ENCODE measurements at regions not wholly inside any gene's neighbourhood (a gene's known extent, or its start where the extent isn't known, plus 50 kb on each side); places are given as distances from the start of the nearest gene placed in this dataset.

- no peak for TF ChIP-seq EZH2 (IDR thresholded peaks at IDR 0.05; ENCODE audit: borderline replicate concordance, low read depth, low read length, severe bottlenecking)
- TF ChIP-seq, protein P1, sequence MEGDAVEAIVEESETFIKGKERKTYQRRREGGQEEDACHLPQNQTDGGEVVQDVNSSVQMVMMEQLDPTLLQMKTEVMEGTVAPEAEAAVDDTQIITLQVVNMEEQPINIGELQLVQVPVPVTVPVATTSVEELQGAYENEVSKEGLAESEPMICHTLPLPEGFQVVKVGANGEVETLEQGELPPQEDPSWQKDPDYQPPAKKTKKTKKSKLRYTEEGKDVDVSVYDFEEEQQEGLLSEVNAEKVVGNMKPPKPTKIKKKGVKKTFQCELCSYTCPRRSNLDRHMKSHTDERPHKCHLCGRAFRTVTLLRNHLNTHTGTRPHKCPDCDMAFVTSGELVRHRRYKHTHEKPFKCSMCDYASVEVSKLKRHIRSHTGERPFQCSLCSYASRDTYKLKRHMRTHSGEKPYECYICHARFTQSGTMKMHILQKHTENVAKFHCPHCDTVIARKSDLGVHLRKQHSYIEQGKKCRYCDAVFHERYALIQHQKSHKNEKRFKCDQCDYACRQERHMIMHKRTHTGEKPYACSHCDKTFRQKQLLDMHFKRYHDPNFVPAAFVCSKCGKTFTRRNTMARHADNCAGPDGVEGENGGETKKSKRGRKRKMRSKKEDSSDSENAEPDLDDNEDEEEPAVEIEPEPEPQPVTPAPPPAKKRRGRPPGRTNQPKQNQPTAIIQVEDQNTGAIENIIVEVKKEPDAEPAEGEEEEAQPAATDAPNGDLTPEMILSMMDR (IDR thresholded peaks at IDR 0.05; ENCODE audit: borderline replicate concordance, extremely low read depth, low read length, poor library complexity, severe bottlenecking), result no peak
Observed at GRCh38 chr1:195275710-195276109, 1332.5 kb downstream of the KCNT2 start.
